Heart right ventricle (tissue), 16 donors: ENCODE measurements at regions not wholly inside any gene's neighbourhood (a gene's known extent, or its start where the extent isn't known, plus 50 kb on each side); places are given as distances from the start of the nearest gene placed in this dataset.

Experiments used
- ATAC-seq, 8 donors: fragments of 200-7000 bp; cut with Tn5 transposase; one replicate each; pipeline ENCODE4 v1.9.1; 2020; ENCODE audit warnings: mild to moderate bottlenecking in 8 of 8, moderate library complexity in 8 of 8, moderate number of reproducible peaks in 1 of 8
- DNase-seq, 2 donors: peaks; one replicate each; pipeline ENCODE4 v3.0.0-alpha.2; 2020
- H3K27ac ChIP-seq, 10 donors: fragments of 200-600 bp; sonication (generic) in 2 of 10; one replicate each; pipeline versions ENCODE4 v1.5.0 to v1.8.0; 2020 to 2022; ENCODE audit warnings: mild to moderate bottlenecking in 3 of 10
- H3K27me3 ChIP-seq, 7 donors: fragments of 200-600 bp; one replicate each; pipeline ENCODE4 v1.8.0; 2021 to 2022; ENCODE audit warnings: mild to moderate bottlenecking in 2 of 7
- H3K36me3 ChIP-seq, 9 donors: fragments of 200-600 bp; sonication (generic) in 1 of 9; one replicate each; pipeline versions ENCODE4 v1.5.0 to v1.8.0; 2020 to 2022; ENCODE audit warnings: mild to moderate bottlenecking in 2 of 9
- H3K4me1 ChIP-seq, 9 donors: fragments of 200-600 bp; sonication (generic) in 1 of 9; one replicate each; pipeline versions ENCODE4 v1.5.0 to v1.8.0; 2020 to 2022; ENCODE audit warnings: mild to moderate bottlenecking in 4 of 9
- H3K4me3 ChIP-seq, 10 donors: fragments of 200-600 bp; sonication (generic) in 2 of 10; one replicate each; pipeline versions ENCODE4 v1.5.0 to v1.8.0; 2020 to 2022; ENCODE audit warnings: mild to moderate bottlenecking in 7 of 10, moderate library complexity in 2 of 10
- H3K9me3 ChIP-seq, 11 donors: fragments of 200-600 bp in 10 of 11; sonication (generic) in 2 of 11; one replicate each; pipeline versions ENCODE4 v1.5.0 to v1.8.0; 2013 to 2022; ENCODE audit warnings: mild to moderate bottlenecking in 2 of 11, control low read depth in 1 of 11, moderate library complexity in 1 of 11
- WGBS, 2 donors: extraction: QIAGEN DNeasy Blood & Tissue Kit; methylation state at CpG; one replicate each; pipeline ENCODE4 v1.1.7; 2013; ENCODE audit warnings: inconsistent platforms in 1 of 2; 5-methylcytosine and 5-hydroxymethylcytosine counted together
- intact Hi-C, 10 donors: fragments of 100-400 bp; cut with DNase I; formaldehyde crosslinking; loops; one replicate each; pipeline versions ENCODE4 v1.11.1 to v1.14.2; 2022
- TF ChIP-seq, protein P1 (sequence below), 9 donors: fragments of 200-600 bp; sonication (generic) in 2 of 9; IDR thresholded peaks; one replicate each; pipeline versions ENCODE4 v1.5.0 to v1.8.0; 2021 to 2022; ENCODE audit warnings: antibody characterized with exemption in 9 of 9, mild to moderate bottlenecking in 5 of 9, moderate library complexity in 1 of 9
- donor health status: Arrhythmogenic right ventricular cardiomyopathy.
- donor health status: ischemic (EF 13 %, LVEDD 7.1; RV severe dilation, severe dysfunction).
- donor health status: healthy with polysubstance abuse.
- donor health status: DM: no; HTN: yes; CAD: no.
- donor health status: DM: no; HTN: no; CAD: no.
- donor health status: ischemic (EF 25% LVEDD 6.9; RV normal size, moderate dysfunction).
- donor health status: ischemic (EF 25% LVEDD 5.7; RV mildly dilated, moderate dysfunction).
- donor health status: healthy.
- donor health status: DM: yes; HTN: yes; CAD: no.
- donor health status: Ischemic cardiomyopathy.
- donor health status: ischemic (EF 35%, LVEDD 5.7; RV mildly dilated, moderate dysfunction).
- donor health status: nonischemic (EF 11% LVEDD 7.7; RV severe dilation, severe dysfunction).
- donor health status: DM: yes; HTN: yes; CAD: no.
- donor health status: PGD.
- donor health status: ischemic (EF 29% LVEDD 5.4; RV normal size, mild dysfunction).
- donor health status: nonischemic (EF 23%, LVEDD 6.1; RV moderate dilation, normal function).

DNA sequence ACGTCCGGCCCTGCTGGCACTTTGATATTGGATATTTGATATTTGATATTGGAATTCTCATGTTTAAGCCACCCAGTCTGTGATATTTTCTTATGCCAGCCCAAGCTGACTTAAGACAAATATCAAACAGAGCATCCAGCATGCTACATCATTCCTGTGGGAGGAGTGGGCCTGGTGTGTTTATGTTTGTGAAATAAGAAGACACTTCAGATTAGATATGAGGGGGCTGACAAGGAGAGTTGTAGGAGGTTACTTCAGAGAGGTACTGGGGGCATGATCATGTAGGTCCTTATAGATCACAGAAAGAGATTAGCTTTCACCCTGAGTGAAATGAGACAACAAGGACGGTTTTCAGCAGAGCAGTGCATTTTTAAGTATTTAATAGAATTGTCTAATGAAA is 382.9 kb downstream of the SEMA3D start:
- no peaks in the 10 kb centered on the region for H3K27me3 ChIP-seq
- TF ChIP-seq, protein P1, sequence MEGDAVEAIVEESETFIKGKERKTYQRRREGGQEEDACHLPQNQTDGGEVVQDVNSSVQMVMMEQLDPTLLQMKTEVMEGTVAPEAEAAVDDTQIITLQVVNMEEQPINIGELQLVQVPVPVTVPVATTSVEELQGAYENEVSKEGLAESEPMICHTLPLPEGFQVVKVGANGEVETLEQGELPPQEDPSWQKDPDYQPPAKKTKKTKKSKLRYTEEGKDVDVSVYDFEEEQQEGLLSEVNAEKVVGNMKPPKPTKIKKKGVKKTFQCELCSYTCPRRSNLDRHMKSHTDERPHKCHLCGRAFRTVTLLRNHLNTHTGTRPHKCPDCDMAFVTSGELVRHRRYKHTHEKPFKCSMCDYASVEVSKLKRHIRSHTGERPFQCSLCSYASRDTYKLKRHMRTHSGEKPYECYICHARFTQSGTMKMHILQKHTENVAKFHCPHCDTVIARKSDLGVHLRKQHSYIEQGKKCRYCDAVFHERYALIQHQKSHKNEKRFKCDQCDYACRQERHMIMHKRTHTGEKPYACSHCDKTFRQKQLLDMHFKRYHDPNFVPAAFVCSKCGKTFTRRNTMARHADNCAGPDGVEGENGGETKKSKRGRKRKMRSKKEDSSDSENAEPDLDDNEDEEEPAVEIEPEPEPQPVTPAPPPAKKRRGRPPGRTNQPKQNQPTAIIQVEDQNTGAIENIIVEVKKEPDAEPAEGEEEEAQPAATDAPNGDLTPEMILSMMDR (IDR thresholded peaks at IDR 0.05): no peak
- DNase-seq: no peak
- H3K27ac ChIP-seq: no peak overlapping the region
- no peaks in the 10 kb centered on the region for H3K9me3 ChIP-seq
- H3K4me1 ChIP-seq: peaks cover 0 to 16% (median 3%) of the 10 kb centered on the region in 9 donors
- no peaks in the 10 kb centered on the region for H3K36me3 ChIP-seq
- intact Hi-C loops: loop anchor here in 1 of 10 donors (10.0 kb wide), 1 partner anchor 59 kb away; no protein-coding TSS in a partner anchor
- 94 to 100% methylated on average over 3 of the region's 3 CpGs for WGBS, 2 donors
- no peak for ATAC-seq
- no peak overlapping the region for H3K4me3 ChIP-seq

DNA sequence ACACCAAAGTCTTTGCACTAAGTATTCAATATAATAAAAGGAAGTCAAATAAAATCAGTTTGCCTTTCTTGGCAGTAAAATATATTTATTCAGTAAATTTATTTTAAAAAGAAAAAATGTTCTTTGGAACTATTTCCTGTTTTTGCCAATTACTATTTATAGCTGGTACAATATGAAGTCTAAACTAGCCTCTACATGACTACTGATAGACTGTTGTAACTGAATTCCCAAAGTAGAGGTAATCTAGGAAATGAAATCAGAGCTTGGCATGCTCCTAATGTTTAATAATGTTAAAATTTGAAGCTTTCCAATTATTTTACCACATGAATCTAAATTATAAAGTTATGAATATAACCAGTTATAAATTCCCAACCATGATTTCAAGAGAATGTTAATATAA is 385.5 kb downstream of the SEMA3D start:
- Histone ChIP-seq H3K36me3 (no peaks in the 10 kb centered on the region), H3K27ac (no peak overlapping the region), H3K4me3 (no peak overlapping the region), H3K9me3 (peaks cover 0 to 8% (median 0%) of the 10 kb centered on the region in 11 donors), H3K27me3 (no peaks in the 10 kb centered on the region), H3K4me1 (peaks cover 0 to 18% (median 5%) of the 10 kb centered on the region in 9 donors)
- intact Hi-C loops: loop anchor here in 1 of 10 donors (10.0 kb wide), 1 partner anchor 57 kb away; no protein-coding TSS in a partner anchor
- no peak for DNase-seq
- peak in 1 of 8 donors; percentile 49 for ATAC-seq
- TF ChIP-seq, protein P1 (IDR thresholded peaks at IDR 0.05): no peak

DNA sequence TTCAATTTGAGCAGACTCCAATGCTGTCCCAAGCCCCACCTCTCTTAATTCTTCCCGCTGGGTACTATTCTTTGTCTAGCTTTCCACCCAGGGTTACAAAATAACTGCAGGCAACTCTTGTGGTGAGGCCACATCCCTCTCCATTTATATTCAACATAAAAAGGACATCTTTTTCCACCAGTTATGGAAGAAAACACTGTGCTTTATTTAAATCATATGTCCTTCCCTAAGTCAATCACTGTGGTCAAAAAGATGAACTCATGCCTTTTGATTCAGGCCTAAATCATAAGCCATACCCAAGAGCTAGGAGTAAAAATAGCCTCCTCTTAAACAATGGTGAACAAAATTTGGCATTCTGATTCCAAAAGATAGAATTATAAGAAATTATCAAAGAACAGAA is 386.0 kb downstream of the SEMA3D start:
- TF ChIP-seq, protein P1 (IDR thresholded peaks at IDR 0.05): no peak
- intact Hi-C loops: loop anchor here in 1 of 10 donors (10.0 kb wide), 1 partner anchor 56 kb away; no protein-coding TSS in a partner anchor
- Histone ChIP-seq H3K4me3 (no peak overlapping the region), H3K36me3 (no peaks in the 10 kb centered on the region), H3K4me1 (peaks cover 0 to 18% (median 5%) of the 10 kb centered on the region in 9 donors), H3K9me3 (peaks cover 0 to 12% (median 0%) of the 10 kb centered on the region in 11 donors), H3K27me3 (no peaks in the 10 kb centered on the region), H3K27ac (no peak overlapping the region)
- ATAC-seq: no peak
- DNase-seq: no peak
- WGBS, 2 donors: 86 to 96% methylated on average over 1 of the region's 1 CpG

DNA sequence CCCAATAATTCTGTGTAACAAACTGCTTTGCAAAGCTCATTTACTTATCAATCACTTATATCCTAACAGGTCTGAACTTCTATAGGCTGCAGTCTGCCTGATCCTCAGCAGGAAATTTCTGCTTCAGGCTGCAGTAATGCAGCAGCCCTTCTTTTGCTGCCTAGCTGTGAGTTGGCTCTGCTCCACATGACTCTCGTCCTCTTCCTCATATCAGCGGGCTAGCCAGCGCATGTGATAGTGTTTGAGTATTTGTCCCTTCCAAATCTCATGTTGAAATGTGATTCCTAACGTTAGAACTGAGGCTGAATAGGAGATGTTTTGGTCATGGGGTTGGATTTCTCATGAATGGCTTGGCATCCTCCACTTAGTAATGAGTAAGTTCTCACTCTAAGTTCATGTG is 387.8 kb downstream of the SEMA3D start:
- DNase-seq (no peak), ATAC-seq (peak in 1 of 8 donors; percentile 57)
- Histone ChIP-seq H3K4me3 (no peak overlapping the region), H3K36me3 (no peaks in the 10 kb centered on the region), H3K27ac (no peak overlapping the region), H3K4me1 (peaks cover 0 to 18% (median 5%) of the 10 kb centered on the region in 9 donors), H3K27me3 (no peaks in the 10 kb centered on the region), H3K9me3 (peaks cover 0 to 15% (median 0%) of the 10 kb centered on the region in 11 donors)
- TF ChIP-seq, protein P1 (IDR thresholded peaks at IDR 0.05): no peak
- WGBS, 2 donors: 13 to 26% methylated on average over 4 of the region's 4 CpGs
- intact Hi-C loops: no loop called here
